ENCODE measurements at regions not wholly inside any gene's neighbourhood (a gene's known extent, or its start where the extent isn't known, plus 50 kb on each side); places are given as distances from the start of the nearest gene placed in this dataset.
"Not testable (repeated sequence)": the region's sequence is repeated elsewhere in the genome, so short reads cannot be mapped to it uniquely, and the experiment has no call there.

- not testable (repeated sequence) for H3K4me1 Mint-ChIP-seq (ENCODE audit: low read depth, unreplicated experiment); H3K36me3 ChIP-seq (ENCODE audit: insufficient read depth, low read length); DNase-seq (ENCODE audit: low read depth); H3K9me3 ChIP-seq (ENCODE audit: insufficient read depth, low read depth, low read length); H3K4me3 Mint-ChIP-seq (ENCODE audit: unreplicated experiment); H3K9ac ChIP-seq (ENCODE audit: low read length); H3K4me2 ChIP-seq (ENCODE audit: low read length); H3K79me2 ChIP-seq (ENCODE audit: insufficient read depth, low read length); H3K4me3 ChIP-seq (ENCODE audit: insufficient read depth, low read depth, low read length); H4K20me1 ChIP-seq (ENCODE audit: insufficient read depth, low read length); H3K27ac Mint-ChIP-seq (ENCODE audit: unreplicated experiment); H3K27me3 ChIP-seq (ENCODE audit: insufficient read depth, low read length); H3K4me1 ChIP-seq (ENCODE audit: insufficient read depth, low read length); FAIRE-seq; H3K27me3 Mint-ChIP-seq (ENCODE audit: low read depth, unreplicated experiment); H2AFZ ChIP-seq (ENCODE audit: low read depth, low read length); H3K36me3 Mint-ChIP-seq (ENCODE audit: low read depth, unreplicated experiment); H3K27ac ChIP-seq (ENCODE audit: low read depth, low read length)
- peaks cover 15% of the 10 kb centered on the region for H3K9me3 Mint-ChIP-seq (ENCODE audit: unreplicated experiment)
These were observed 965.8 kb upstream of the DEFB115 start for GRCh38 chr20:30291686-30292085.

GRCh38 chr20:30295396-30295795, 962.1 kb upstream of the DEFB115 start:
- not testable (repeated sequence) for H3K27me3 ChIP-seq (ENCODE audit: insufficient read depth, low read length); FAIRE-seq; H3K27ac ChIP-seq (ENCODE audit: low read depth, low read length); DNase-seq (ENCODE audit: low read depth); H3K36me3 Mint-ChIP-seq (ENCODE audit: low read depth, unreplicated experiment); H3K79me2 ChIP-seq (ENCODE audit: insufficient read depth, low read length); H4K20me1 ChIP-seq (ENCODE audit: insufficient read depth, low read length); H3K9me3 ChIP-seq (ENCODE audit: insufficient read depth, low read depth, low read length); H3K4me2 ChIP-seq (ENCODE audit: low read length); H3K36me3 ChIP-seq (ENCODE audit: insufficient read depth, low read length); H3K4me1 Mint-ChIP-seq (ENCODE audit: low read depth, unreplicated experiment); H2AFZ ChIP-seq (ENCODE audit: low read depth, low read length); H3K9ac ChIP-seq (ENCODE audit: low read length); H3K27ac Mint-ChIP-seq (ENCODE audit: unreplicated experiment); H3K4me1 ChIP-seq (ENCODE audit: insufficient read depth, low read length); H3K4me3 Mint-ChIP-seq (ENCODE audit: unreplicated experiment); H3K4me3 ChIP-seq (ENCODE audit: insufficient read depth, low read depth, low read length)
- H3K27me3 Mint-ChIP-seq (ENCODE audit: low read depth, unreplicated experiment) = peaks cover 12% of the 10 kb centered on the region
- peaks cover 17% of the 10 kb centered on the region for H3K9me3 Mint-ChIP-seq (ENCODE audit: unreplicated experiment)

- H4K20me1 ChIP-seq (ENCODE audit: insufficient read depth, low read length); H3K4me3 Mint-ChIP-seq (ENCODE audit: unreplicated experiment); H3K4me1 ChIP-seq (ENCODE audit: insufficient read depth, low read length); H3K9me3 ChIP-seq (ENCODE audit: insufficient read depth, low read depth, low read length); H3K36me3 ChIP-seq (ENCODE audit: insufficient read depth, low read length); H3K4me3 ChIP-seq (ENCODE audit: insufficient read depth, low read depth, low read length); FAIRE-seq; H3K79me2 ChIP-seq (ENCODE audit: insufficient read depth, low read length); H3K36me3 Mint-ChIP-seq (ENCODE audit: low read depth, unreplicated experiment); H2AFZ ChIP-seq (ENCODE audit: low read depth, low read length); DNase-seq (ENCODE audit: low read depth); H3K9ac ChIP-seq (ENCODE audit: low read length); H3K27me3 ChIP-seq (ENCODE audit: insufficient read depth, low read length); H3K27ac ChIP-seq (ENCODE audit: low read depth, low read length); H3K4me1 Mint-ChIP-seq (ENCODE audit: low read depth, unreplicated experiment); H3K27ac Mint-ChIP-seq (ENCODE audit: unreplicated experiment); H3K4me2 ChIP-seq (ENCODE audit: low read length): not testable (repeated sequence)
- Mint-ChIP-seq H3K9me3 (ENCODE audit: unreplicated experiment) (peaks cover 17% of the 10 kb centered on the region), H3K27me3 (ENCODE audit: low read depth, unreplicated experiment) (peaks cover 14% of the 10 kb centered on the region)
These were observed 961.5 kb upstream of the DEFB115 start for GRCh38 chr20:30295967-30296366.

GRCh38 chr20:30297878-30298595, 959.4 kb upstream of the DEFB115 start:
- not testable (repeated sequence) for H3K79me2 ChIP-seq (ENCODE audit: insufficient read depth, low read length); DNase-seq (ENCODE audit: low read depth); H3K4me3 Mint-ChIP-seq (ENCODE audit: unreplicated experiment); FAIRE-seq; H3K27ac Mint-ChIP-seq (ENCODE audit: unreplicated experiment); H3K4me1 ChIP-seq (ENCODE audit: insufficient read depth, low read length); H3K27me3 ChIP-seq (ENCODE audit: insufficient read depth, low read length); H3K4me1 Mint-ChIP-seq (ENCODE audit: low read depth, unreplicated experiment); H3K36me3 Mint-ChIP-seq (ENCODE audit: low read depth, unreplicated experiment); H3K9ac ChIP-seq (ENCODE audit: low read length); H4K20me1 ChIP-seq (ENCODE audit: insufficient read depth, low read length); H3K36me3 ChIP-seq (ENCODE audit: insufficient read depth, low read length); H3K9me3 ChIP-seq (ENCODE audit: insufficient read depth, low read depth, low read length); H3K4me2 ChIP-seq (ENCODE audit: low read length); H3K27ac ChIP-seq (ENCODE audit: low read depth, low read length); H3K4me3 ChIP-seq (ENCODE audit: insufficient read depth, low read depth, low read length); H2AFZ ChIP-seq (ENCODE audit: low read depth, low read length)
- peaks cover 22% of the 10 kb centered on the region for H3K27me3 Mint-ChIP-seq (ENCODE audit: low read depth, unreplicated experiment)
- peaks cover 23% of the 10 kb centered on the region for H3K9me3 Mint-ChIP-seq (ENCODE audit: unreplicated experiment)

- not testable (repeated sequence) for H2AFZ ChIP-seq (ENCODE audit: low read depth, low read length); H3K27ac Mint-ChIP-seq (ENCODE audit: unreplicated experiment); H3K4me2 ChIP-seq (ENCODE audit: low read length); H3K27me3 ChIP-seq (ENCODE audit: insufficient read depth, low read length); H3K9ac ChIP-seq (ENCODE audit: low read length); DNase-seq (ENCODE audit: low read depth); H4K20me1 ChIP-seq (ENCODE audit: insufficient read depth, low read length); H3K36me3 ChIP-seq (ENCODE audit: insufficient read depth, low read length); H3K79me2 ChIP-seq (ENCODE audit: insufficient read depth, low read length); H3K4me3 Mint-ChIP-seq (ENCODE audit: unreplicated experiment); H3K9me3 ChIP-seq (ENCODE audit: insufficient read depth, low read depth, low read length); H3K4me1 ChIP-seq (ENCODE audit: insufficient read depth, low read length); H3K36me3 Mint-ChIP-seq (ENCODE audit: low read depth, unreplicated experiment); H3K27ac ChIP-seq (ENCODE audit: low read depth, low read length); FAIRE-seq; H3K4me3 ChIP-seq (ENCODE audit: insufficient read depth, low read depth, low read length); H3K4me1 Mint-ChIP-seq (ENCODE audit: low read depth, unreplicated experiment)
- Mint-ChIP-seq H3K27me3 (ENCODE audit: low read depth, unreplicated experiment) (peaks cover 19% of the 10 kb centered on the region), H3K9me3 (ENCODE audit: unreplicated experiment) (peaks cover 17% of the 10 kb centered on the region)
These were observed 957.2 kb upstream of the DEFB115 start for GRCh38 chr20:30300220-30300642.

GRCh38 chr20:30302786-30303185, 954.7 kb upstream of the DEFB115 start:
- H3K36me3 Mint-ChIP-seq (ENCODE audit: low read depth, unreplicated experiment); H3K4me3 Mint-ChIP-seq (ENCODE audit: unreplicated experiment); H4K20me1 ChIP-seq (ENCODE audit: insufficient read depth, low read length); H3K4me2 ChIP-seq (ENCODE audit: low read length); H3K27ac Mint-ChIP-seq (ENCODE audit: unreplicated experiment); H2AFZ ChIP-seq (ENCODE audit: low read depth, low read length); DNase-seq (ENCODE audit: low read depth); H3K36me3 ChIP-seq (ENCODE audit: insufficient read depth, low read length); FAIRE-seq; H3K4me1 Mint-ChIP-seq (ENCODE audit: low read depth, unreplicated experiment); H3K27me3 ChIP-seq (ENCODE audit: insufficient read depth, low read length); H3K4me1 ChIP-seq (ENCODE audit: insufficient read depth, low read length); H3K9ac ChIP-seq (ENCODE audit: low read length); H3K79me2 ChIP-seq (ENCODE audit: insufficient read depth, low read length); H3K4me3 ChIP-seq (ENCODE audit: insufficient read depth, low read depth, low read length); H3K9me3 ChIP-seq (ENCODE audit: insufficient read depth, low read depth, low read length); H3K27ac ChIP-seq (ENCODE audit: low read depth, low read length): not testable (repeated sequence)
- Mint-ChIP-seq H3K27me3 (ENCODE audit: low read depth, unreplicated experiment) (peaks cover 27% of the 10 kb centered on the region), H3K9me3 (ENCODE audit: unreplicated experiment) (peaks cover 12% of the 10 kb centered on the region)
